SK-N-SH treated with all-trans-retinoic acid at 6 μM for 48 hours (cell line): ENCODE measurements at regions not wholly inside any gene's neighbourhood (a gene's known extent, or its start where the extent isn't known, plus 50 kb on each side); places are given as distances from the start of the nearest gene placed in this dataset.

Experiments used
- CREB5 ChIP-seq: fragments of 250-450 bp; sonication (Bioruptor Pico); IDR thresholded peaks from 2 replicates; pipeline ENCODE4 v1.5.1; 2020; ENCODE audit warnings: low read depth, mild to moderate bottlenecking, moderate library complexity
- CSDC2 ChIP-seq: fragments of 250-450 bp; sonication (Bioruptor Pico); IDR thresholded peaks from 2 replicates; pipeline ENCODE4 v1.5.0; 2020; ENCODE audit warnings: mild to moderate bottlenecking, moderate library complexity
- SNAI2 ChIP-seq: fragments of 250-450 bp; sonication (Bioruptor Pico); IDR thresholded peaks from 2 replicates; pipeline ENCODE4 v1.5.0; 2020; ENCODE audit warnings: mild to moderate bottlenecking, moderate library complexity
- ZFP3 ChIP-seq: fragments of 250-450 bp; sonication (Bioruptor Pico); IDR thresholded peaks from 2 replicates; pipeline ENCODE4 v1.5.0; 2020; ENCODE audit warnings: mild to moderate bottlenecking, moderate library complexity
- TF ChIP-seq, protein P1 (sequence below): fragments of 250-450 bp; sonication (Bioruptor Pico); IDR thresholded peaks from 2 replicates; pipeline ENCODE4 v1.8.0; 2020; ENCODE audit warnings: mild to moderate bottlenecking, moderate library complexity, borderline replicate concordance

DNA sequence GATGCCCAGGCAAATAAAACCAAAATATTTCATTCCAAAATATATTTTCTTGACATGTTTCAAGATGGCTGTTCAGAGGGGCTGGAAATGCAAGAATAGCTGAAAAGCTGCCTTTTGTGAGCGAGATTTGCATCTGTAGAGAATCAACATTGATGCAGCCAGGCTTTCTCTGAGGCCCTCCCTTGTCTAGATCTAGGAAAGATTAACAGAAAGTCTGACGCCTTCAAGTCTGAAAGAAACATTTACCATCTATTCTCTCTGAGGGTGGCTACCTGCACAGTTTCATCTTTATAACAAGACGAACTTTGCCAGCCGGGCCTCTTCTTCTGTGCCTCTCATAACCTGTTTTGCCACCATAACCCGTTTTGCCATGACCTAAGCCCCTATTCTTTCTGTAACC lies 170.2 kb downstream of the AKR1D1 start:
- no peak for TF ChIP-seq CREB5 (CRISPR knock-in tag)
- TF ChIP-seq SNAI2, result 0 out of 2 replicates have a peak, but pooled peaks have one; percentile 42
- no peak for TF ChIP-seq ZFP3 (CRISPR knock-in tag)
- TF ChIP-seq, protein P1, sequence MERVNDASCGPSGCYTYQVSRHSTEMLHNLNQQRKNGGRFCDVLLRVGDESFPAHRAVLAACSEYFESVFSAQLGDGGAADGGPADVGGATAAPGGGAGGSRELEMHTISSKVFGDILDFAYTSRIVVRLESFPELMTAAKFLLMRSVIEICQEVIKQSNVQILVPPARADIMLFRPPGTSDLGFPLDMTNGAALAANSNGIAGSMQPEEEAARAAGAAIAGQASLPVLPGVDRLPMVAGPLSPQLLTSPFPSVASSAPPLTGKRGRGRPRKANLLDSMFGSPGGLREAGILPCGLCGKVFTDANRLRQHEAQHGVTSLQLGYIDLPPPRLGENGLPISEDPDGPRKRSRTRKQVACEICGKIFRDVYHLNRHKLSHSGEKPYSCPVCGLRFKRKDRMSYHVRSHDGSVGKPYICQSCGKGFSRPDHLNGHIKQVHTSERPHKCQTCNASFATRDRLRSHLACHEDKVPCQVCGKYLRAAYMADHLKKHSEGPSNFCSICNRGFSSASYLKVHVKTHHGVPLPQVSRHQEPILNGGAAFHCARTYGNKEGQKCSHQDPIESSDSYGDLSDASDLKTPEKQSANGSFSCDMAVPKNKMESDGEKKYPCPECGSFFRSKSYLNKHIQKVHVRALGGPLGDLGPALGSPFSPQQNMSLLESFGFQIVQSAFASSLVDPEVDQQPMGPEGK (CRISPR knock-in tag), result no peak
- no peak for TF ChIP-seq CSDC2 (CRISPR knock-in tag)
